Tongue (tissue), 1 donor: ENCODE measurements at regions not wholly inside any gene's neighbourhood (a gene's known extent, or its start where the extent isn't known, plus 50 kb on each side); places are given as distances from the start of the nearest gene placed in this dataset.
"Not testable (repeated sequence)": the region's sequence is repeated elsewhere in the genome, so short reads cannot be mapped to it uniquely, and the experiment has no call there.

Experiments used
- DNase-seq: peaks from one replicate; pipeline ENCODE4 v3.0.0-alpha.2; 2015

DNA sequence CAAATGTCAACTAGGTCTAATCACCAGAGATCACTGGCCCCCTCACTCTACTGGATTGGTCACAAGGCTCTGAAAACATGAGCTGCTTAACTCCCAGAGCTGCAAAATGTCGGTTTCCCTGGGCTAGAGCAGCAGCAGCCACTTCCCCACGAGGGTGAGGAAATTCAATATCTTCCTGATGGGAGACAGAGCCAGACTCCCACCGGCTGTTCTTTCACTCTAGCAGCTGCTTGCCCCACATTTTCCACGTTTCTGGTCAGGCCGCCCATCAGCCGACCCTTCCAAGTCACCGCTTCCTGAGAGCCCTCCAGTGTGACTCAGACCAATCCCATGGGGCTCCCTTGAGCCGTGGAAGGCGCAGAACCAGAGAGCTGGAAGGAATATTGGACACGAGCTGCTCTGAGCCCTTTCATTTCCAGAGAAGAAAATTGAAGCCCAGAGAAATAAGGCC is 227.0 kb downstream of the ADAMTS15 start:
- peak; percentile 91 for DNase-seq

GRCh38 chr11:130675917-130676316 is 227.5 kb downstream of the ADAMTS15 start:
- no peak for DNase-seq

GRCh38 chr11:130677486-130678153 is 229.2 kb downstream of the ADAMTS15 start:
- peak; percentile 62 for DNase-seq

GRCh38 chr11:130679247-130679646 is 230.8 kb downstream of the ADAMTS15 start:
- no peak for DNase-seq

DNA sequence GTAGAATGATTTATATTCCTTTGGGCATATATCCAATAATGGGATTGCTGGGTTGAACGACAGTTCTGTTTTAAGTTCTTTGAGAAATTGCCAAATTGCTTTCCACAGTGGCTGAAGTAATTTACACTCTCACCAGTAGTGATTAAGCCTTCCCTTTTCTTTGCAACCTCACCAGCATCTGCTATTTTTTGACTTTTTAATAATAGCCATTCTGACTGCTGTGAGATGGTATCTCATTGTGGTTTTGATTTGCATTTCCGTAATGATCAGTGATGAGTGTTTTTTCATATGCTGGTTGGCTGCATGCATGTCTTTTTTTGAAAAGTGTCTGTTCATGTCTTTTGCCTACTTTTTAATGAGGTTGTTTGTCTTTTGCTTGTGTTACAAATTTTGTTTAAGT is 233.8 kb downstream of the SNX19 start:
- not testable (repeated sequence) for DNase-seq

DNA sequence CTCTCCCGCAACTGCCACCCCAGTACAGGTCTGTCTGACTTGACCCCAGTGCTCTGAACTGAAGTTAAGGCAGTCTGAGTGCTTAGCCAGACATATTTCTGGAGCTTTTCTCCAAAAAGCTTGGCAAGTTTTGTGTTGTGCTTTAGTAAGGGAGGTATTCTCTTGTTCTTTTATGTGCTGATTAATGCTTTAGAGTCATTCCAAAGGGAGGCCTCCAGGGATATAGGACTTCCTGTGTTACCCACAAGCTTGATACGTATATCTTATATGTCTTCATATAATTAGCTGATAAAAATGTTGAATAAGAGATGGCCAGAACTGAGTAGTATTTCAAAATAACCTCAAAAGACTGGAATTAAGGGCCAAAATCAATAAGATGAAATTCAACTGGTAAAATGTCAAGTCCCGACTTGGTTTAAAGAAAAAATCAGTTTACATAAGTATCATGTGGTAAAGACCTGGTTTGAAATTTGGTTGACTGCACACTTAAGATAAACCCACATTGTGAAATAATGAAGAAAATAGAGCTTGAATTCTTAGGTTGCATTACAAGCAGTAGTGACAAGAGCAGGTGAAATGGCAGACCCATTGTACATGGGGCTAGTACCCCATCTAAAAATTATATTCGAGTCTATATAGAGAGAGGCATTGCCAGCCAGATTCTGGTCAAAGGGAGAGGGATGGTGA is 226.9 kb downstream of the SNX19 start:
- DNase-seq: no peak

GRCh38 chr11:130691581-130691980 is 224.7 kb downstream of the SNX19 start:
- no peak for DNase-seq

- DNase-seq: no peak
Observed at GRCh38 chr11:130692220-130692619, 224.1 kb downstream of the SNX19 start.

GRCh38 chr11:130693543-130693942 is 222.7 kb downstream of the SNX19 start:
- no peak for DNase-seq

DNA sequence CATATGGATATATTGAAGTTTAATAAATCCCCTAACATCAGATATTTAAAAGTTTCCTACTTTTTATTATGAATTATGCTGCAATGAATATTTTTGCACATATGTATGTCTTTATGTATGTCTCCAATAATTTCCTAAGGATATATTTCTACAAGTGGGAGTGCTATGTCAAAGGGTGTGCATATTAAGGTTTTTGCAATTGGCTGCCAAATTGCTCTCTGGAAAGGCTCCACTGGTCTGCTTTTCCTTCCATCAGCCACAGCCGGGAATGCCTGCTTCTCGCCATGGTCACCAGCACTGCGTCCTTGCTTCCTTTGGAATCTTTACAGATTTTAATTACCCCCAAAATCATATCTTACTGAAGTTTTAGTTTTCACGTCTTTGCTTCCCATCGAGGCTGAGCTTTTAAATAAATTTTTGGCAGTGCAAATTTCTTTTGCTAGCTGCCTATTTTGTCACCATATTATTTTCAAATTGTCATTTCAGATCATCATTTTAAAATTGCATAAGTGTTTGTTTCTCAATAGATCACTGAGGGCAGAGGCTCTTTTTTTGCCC is 221.7 kb downstream of the SNX19 start:
- no peak for DNase-seq

- no peak for DNase-seq
Observed at GRCh38 chr11:130698174-130698573, 218.1 kb downstream of the SNX19 start.

- DNase-seq: no peak
Observed at GRCh38 chr11:130699561-130699960, 216.7 kb downstream of the SNX19 start.

- DNase-seq: no peak
Observed at GRCh38 chr11:130700092-130700491, 216.2 kb downstream of the SNX19 start.

DNA sequence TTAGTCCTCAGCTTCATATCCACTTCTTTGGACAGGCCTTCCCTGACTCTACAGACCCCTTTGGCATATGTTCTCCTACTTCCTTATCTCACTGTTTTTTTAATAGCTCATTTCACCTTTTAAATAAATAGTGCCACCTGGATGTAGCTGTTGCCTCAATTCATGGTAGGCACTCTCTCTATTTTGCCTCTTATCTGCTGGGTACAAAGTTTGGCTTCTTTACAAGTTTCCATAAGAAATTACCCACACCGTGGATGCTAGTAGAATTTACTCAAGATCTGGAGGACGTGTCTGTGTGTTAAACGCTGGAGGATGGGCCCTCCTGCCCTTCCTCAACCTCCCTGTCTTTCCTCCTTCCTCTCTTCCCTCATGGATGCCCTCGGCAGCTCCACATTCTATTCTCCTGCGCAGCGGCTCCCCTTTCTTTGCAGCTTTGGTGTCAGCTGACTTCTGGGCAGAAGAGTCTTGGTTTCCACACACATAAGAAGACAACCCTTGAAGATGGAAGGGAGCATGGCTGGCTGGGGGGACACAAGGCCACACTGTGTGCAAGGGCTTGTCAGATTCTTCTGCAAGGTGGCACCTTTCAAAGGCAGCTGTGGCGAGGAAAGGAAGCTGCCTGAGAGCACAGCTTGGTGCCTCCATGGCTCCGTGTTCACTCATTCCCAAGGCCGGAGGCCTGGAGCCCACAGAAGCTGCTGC is 212.6 kb downstream of the SNX19 start:
- DNase-seq: no peak

DNA sequence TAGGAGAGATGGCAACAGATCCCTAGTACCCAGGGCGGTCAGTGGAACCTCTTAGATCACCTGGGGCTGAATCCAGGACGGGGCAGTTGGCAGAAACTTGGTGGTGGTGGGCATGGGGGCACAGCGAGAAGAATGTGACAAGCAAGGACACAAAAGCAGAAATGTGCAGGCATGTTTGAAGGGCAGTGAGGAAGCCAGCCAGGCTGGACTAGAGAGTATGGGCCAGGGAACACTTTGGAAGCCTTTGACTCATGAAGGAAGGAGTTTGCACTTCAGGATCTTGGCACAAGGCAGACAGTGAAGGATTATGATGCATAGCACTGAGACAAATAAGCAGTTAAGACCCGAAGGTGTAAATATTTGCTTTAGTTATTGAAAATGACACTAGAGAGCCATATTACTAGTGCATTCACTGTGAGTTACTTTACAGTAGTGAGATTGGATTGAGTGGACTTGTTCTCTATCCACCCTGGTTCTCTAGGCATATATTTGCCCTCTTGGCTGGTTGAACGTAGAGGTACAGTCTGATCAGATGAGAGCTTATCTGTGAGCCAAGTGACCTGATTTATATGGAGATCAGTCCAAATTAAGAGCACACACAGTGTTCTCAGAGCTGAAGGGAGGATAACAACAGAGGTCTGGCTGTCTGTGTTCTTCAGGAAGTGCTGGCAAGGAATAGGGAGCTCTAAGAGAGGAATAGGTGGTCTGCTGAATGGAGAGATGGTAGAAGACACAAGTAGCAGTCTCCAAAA is 210.4 kb downstream of the SNX19 start:
- DNase-seq: no peak

- DNase-seq: no peak
Observed at GRCh38 chr11:130706572-130706971, 209.7 kb downstream of the SNX19 start.

DNA sequence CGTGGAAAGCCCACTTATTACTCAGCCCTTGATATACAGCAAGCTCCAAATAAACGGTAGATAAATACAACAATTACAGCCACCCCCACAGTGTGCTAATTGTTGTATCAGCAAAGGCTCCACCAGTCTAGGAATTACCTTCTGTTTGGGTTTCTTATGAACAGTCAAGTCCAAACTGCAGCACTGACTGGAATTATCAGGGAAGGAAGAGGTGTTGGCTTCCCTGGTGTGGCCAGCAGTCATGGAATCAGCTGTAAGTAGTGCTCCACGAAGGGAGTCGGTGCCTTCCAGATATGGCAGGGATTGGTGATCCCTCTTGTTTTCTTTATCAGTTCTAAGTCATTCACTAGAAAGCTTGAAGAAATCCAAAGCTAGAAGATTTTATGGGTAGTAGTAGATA is 209.1 kb downstream of the SNX19 start:
- no peak for DNase-seq

DNA sequence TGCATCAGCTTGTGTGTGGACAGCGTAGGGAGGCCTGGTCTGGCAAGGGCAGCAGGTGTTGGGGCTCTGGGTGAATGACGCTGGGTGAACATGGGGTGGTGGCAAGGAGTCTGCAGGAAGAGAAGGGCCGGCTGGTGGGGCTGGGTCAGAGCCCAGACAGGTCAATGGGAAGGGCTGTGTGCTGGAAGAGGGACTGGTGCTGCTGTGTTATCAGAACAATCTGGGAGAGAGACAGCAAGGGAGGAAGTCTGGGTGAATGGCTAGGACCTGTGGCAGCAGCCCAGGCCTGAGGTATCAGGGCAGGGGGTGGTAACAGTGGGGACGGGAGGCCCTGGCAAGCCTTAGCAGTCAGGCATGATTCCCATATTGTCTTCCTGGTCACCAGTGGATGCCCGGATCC is 206.7 kb downstream of the SNX19 start:
- DNase-seq: no peak

GRCh38 chr11:130710021-130710420 is 206.3 kb downstream of the SNX19 start:
- DNase-seq: no peak

- peak; percentile 41 for DNase-seq
Observed at GRCh38 chr11:130710497-130711012, 205.7 kb downstream of the SNX19 start.

- DNase-seq: no peak
Observed at GRCh38 chr11:130711193-130711592, 205.1 kb downstream of the SNX19 start.

GRCh38 chr11:130712480-130712879 is 203.8 kb downstream of the SNX19 start:
- no peak for DNase-seq
